ENCODE measurements at regions not wholly inside any gene's neighbourhood (a gene's known extent, or its start where the extent isn't known, plus 50 kb on each side); places are given as distances from the start of the nearest gene placed in this dataset.

- no peak for TF ChIP-seq CTCF (IDR thresholded peaks at IDR 0.05 in 4 of 5, conservative IDR thresholded peaks at IDR 0.05 in 1 of 5)
- TF ChIP-seq POLR2A (IDR thresholded peaks at IDR 0.05): no peak
Observed at GRCh38 chr2:8615576-8616281, 66.1 kb upstream of the ID2 start.
